H9 (cell line): ENCODE measurements at regions not wholly inside any gene's neighbourhood (a gene's known extent, or its start where the extent isn't known, plus 50 kb on each side); places are given as distances from the start of the nearest gene placed in this dataset.

Experiments
- DNase-seq: peaks from one replicate; pipeline ENCODE4 v3.0.0-alpha.2; 2017
- H2AFZ ChIP-seq: one replicate; pipeline ENCODE4 v1.6.1; 2013; ENCODE audit warnings: mild to moderate bottlenecking, low read length, control low read depth, moderate library complexity
- H2AK5ac ChIP-seq: 2 replicates; pipeline ENCODE4 v1.6.1; 2013; ENCODE audit warnings: low read length, control low read depth, mixed read lengths; ENCODE audit not compliant: insufficient read length
- H2BK120ac ChIP-seq: one replicate; pipeline ENCODE4 v1.6.1; 2013; ENCODE audit warnings: low read depth, mild to moderate bottlenecking, low read length, control low read depth, inconsistent platforms; ENCODE audit not compliant: poor library complexity, severe bottlenecking
- H2BK12ac ChIP-seq: 2 replicates; pipeline ENCODE4 v1.6.1; 2013; ENCODE audit warnings: low read length, control low read depth, mixed read lengths, low read depth; ENCODE audit not compliant: insufficient read length
- H2BK15ac ChIP-seq: 2 replicates; pipeline ENCODE4 v1.6.1; 2013; ENCODE audit warnings: low read depth, low read length, control low read depth
- H2BK20ac ChIP-seq: one replicate; pipeline ENCODE4 v1.6.1; 2013; ENCODE audit warnings: low read depth, mild to moderate bottlenecking, low read length, control low read depth, inconsistent platforms; ENCODE audit not compliant: poor library complexity, severe bottlenecking
- H2BK5ac ChIP-seq: 2 replicates; pipeline ENCODE4 v1.6.1; 2013; ENCODE audit warnings: low read length, control low read depth, mixed read lengths; ENCODE audit not compliant: insufficient read length
- H3K14ac ChIP-seq: 2 replicates; pipeline ENCODE4 v1.6.1; 2013; ENCODE audit warnings: low read length, control low read depth; ENCODE audit not compliant: insufficient read depth
- H3K18ac ChIP-seq: 2 replicates; pipeline ENCODE4 v1.6.1; 2013; ENCODE audit warnings: low read depth, mild to moderate bottlenecking, mixed read lengths, low read length, control low read depth; ENCODE audit not compliant: insufficient read length
- H3K23ac ChIP-seq: 2 replicates; pipeline ENCODE4 v1.6.1; 2013; ENCODE audit warnings: low read length, control low read depth, mixed read lengths, low read depth; ENCODE audit not compliant: insufficient read length
- H3K23me2 ChIP-seq: 2 replicates; pipeline ENCODE4 v1.6.1; 2013; ENCODE audit warnings: low read depth, mild to moderate bottlenecking, mixed read lengths, low read length, control low read depth; ENCODE audit not compliant: insufficient read length, poor library complexity, severe bottlenecking
- H3K27ac ChIP-seq: 2 replicates; pipeline ENCODE4 v1.5.1; 2013; ENCODE audit warnings: low read length, control low read depth, mixed read lengths, low read depth; ENCODE audit not compliant: insufficient read length
- H3K27me3 ChIP-seq: 2 replicates; pipeline ENCODE4 v1.6.1; 2013; ENCODE audit warnings: low read length, control low read depth, inconsistent platforms; ENCODE audit not compliant: insufficient read depth
- H3K4ac ChIP-seq: 2 replicates; pipeline ENCODE4 v1.6.1; 2013; ENCODE audit warnings: low read depth, mild to moderate bottlenecking, control low read depth, inconsistent platforms, low read length, moderate library complexity
- H3K4me1 ChIP-seq: 2 replicates; pipeline ENCODE4 v1.6.1; 2013; ENCODE audit warnings: low read length, control low read depth, inconsistent platforms; ENCODE audit not compliant: insufficient read depth
- H3K4me2 ChIP-seq: 2 replicates; pipeline ENCODE4 v1.6.1; 2013; ENCODE audit warnings: low read length, control low read depth, mixed read lengths; ENCODE audit not compliant: insufficient read length, insufficient read depth
- H3K56ac ChIP-seq: 2 replicates; pipeline ENCODE4 v1.6.1; 2013; ENCODE audit warnings: low read depth, mild to moderate bottlenecking, mixed read lengths, low read length, control low read depth; ENCODE audit not compliant: insufficient read length
- H3K79me1 ChIP-seq: 2 replicates; pipeline ENCODE4 v1.6.1; 2013; ENCODE audit warnings: low read depth, mild to moderate bottlenecking, moderate library complexity, low read length, control low read depth, inconsistent platforms; ENCODE audit not compliant: insufficient read depth, poor library complexity, severe bottlenecking
- H3K79me2 ChIP-seq: 2 replicates; pipeline ENCODE4 v1.6.1; 2013; ENCODE audit warnings: low read length, control low read depth, inconsistent platforms; ENCODE audit not compliant: insufficient read depth
- H3K9ac ChIP-seq: 2 replicates; pipeline ENCODE4 v1.6.1; 2013; ENCODE audit warnings: low read length, control low read depth, mixed read lengths; ENCODE audit not compliant: insufficient read length; ENCODE audit errors: extremely low read depth
- H3K9me3 ChIP-seq: one replicate; pipeline ENCODE4 v1.6.1; 2013; ENCODE audit warnings: low read depth, low read length, inconsistent platforms; ENCODE audit not compliant: control insufficient read depth
- H3T11ph ChIP-seq: one replicate; pipeline ENCODE4 v1.6.1; 2013; ENCODE audit warnings: mild to moderate bottlenecking, low read length, control low read depth, inconsistent platforms
- H4K20me1 ChIP-seq: one replicate; pipeline ENCODE4 v1.6.1; 2013; ENCODE audit not compliant: control insufficient read depth, insufficient read length, insufficient read depth
- H4K5ac ChIP-seq: 2 replicates; pipeline ENCODE4 v1.6.1; 2013; ENCODE audit warnings: low read depth, mild to moderate bottlenecking, mixed read lengths, low read length, control low read depth; ENCODE audit not compliant: insufficient read length
- H4K8ac ChIP-seq: replicated peaks from 2 replicates; pipeline ENCODE4 v1.6.1; 2013; ENCODE audit warnings: low read length, control low read depth, mixed read lengths, low read depth; ENCODE audit not compliant: insufficient read length
- H4K91ac ChIP-seq: 2 replicates; pipeline ENCODE4 v1.6.1; 2013; ENCODE audit warnings: low read depth, mild to moderate bottlenecking, moderate library complexity, mixed read lengths, low read length, control low read depth; ENCODE audit not compliant: insufficient read length
- H3K27ac Mint-ChIP-seq, 3 experiments: 2 replicates in 2 of 3; 3 replicates in 1 of 3; pipeline ENCODE4 v1.8.0; 2020 to 2021; ENCODE audit warnings: mixed read lengths in 3 of 3, mild to moderate bottlenecking in 1 of 3, moderate library complexity in 1 of 3
- H3K27me3 Mint-ChIP-seq: 2 replicates; pipeline ENCODE4 v1.8.0; 2021; ENCODE audit warnings: low read depth, mild to moderate bottlenecking, moderate library complexity, mixed read lengths
- H3K36me3 Mint-ChIP-seq, 3 experiments: 2 replicates in 2 of 3; 3 replicates in 1 of 3; pipeline ENCODE4 v1.8.0; 2020 to 2021; ENCODE audit warnings: low read depth in 3 of 3, mixed read lengths in 3 of 3; ENCODE audit not compliant: insufficient read depth in 1 of 3
- H3K4me1 Mint-ChIP-seq, 2 experiments: 2 replicates each; pipeline ENCODE4 v1.8.0; 2020; ENCODE audit warnings: mixed read lengths in 2 of 2
- H3K4me3 Mint-ChIP-seq, 2 experiments: 2 replicates in 1 of 2; 3 replicates in 1 of 2; pipeline ENCODE4 v1.8.0; 2020 to 2021; ENCODE audit warnings: mild to moderate bottlenecking in 2 of 2, mixed read lengths in 2 of 2, moderate library complexity in 1 of 2
- H3K9me3 Mint-ChIP-seq, 2 experiments: 2 replicates in 1 of 2; 3 replicates in 1 of 2; pipeline ENCODE4 v1.8.0; 2020; ENCODE audit warnings: mild to moderate bottlenecking in 2 of 2, mixed read lengths in 2 of 2, moderate library complexity in 1 of 2
- CTCF ChIP-seq: fragments of 200-600 bp; sonication (generic); conservative IDR thresholded peaks from 3 replicates; pipeline ENCODE4 v1.8.0; 2021; ENCODE audit warnings: antibody characterized with exemption, mild to moderate bottlenecking
- WGBS: extraction: QIAGEN DNeasy Blood & Tissue Kit; methylation state at CpG from one replicate; pipeline ENCODE4 v1.1.7; 2013; ENCODE audit warnings: missing lambda C conversion rate, low lambda C conversion rate, mixed read lengths; ENCODE audit not compliant: insufficient read length; ENCODE audit errors: extremely low coverage; 5-methylcytosine and 5-hydroxymethylcytosine counted together

- DNase-seq, result no peak
- Histone ChIP-seq H2BK20ac (no peak overlapping the region), H3T11ph (no peak overlapping the region), H3K56ac (no peak overlapping the region), H3K9me3 (no peaks in the 10 kb centered on the region), H3K4ac (no peak overlapping the region), H3K4me2 (no peak overlapping the region), H3K79me2 (no peaks in the 10 kb centered on the region), H4K91ac (no peak overlapping the region), H4K5ac (no peak overlapping the region), H3K27ac (no peak overlapping the region), H2BK15ac (no peak overlapping the region), H4K8ac (no peak overlapping the region), H3K79me1 (no peaks in the 10 kb centered on the region), H3K18ac (no peak overlapping the region), H2BK5ac (no peak overlapping the region), H3K27me3 (no peaks in the 10 kb centered on the region), H3K4me1 (no peaks in the 10 kb centered on the region), H3K9ac (no peak overlapping the region), H2BK12ac (no peak overlapping the region), H4K20me1 (no peaks in the 10 kb centered on the region), H2BK120ac (no peak overlapping the region), H3K23me2 (no peaks in the 10 kb centered on the region), H3K14ac (no peak overlapping the region), H2AFZ (no peak overlapping the region), H3K23ac (no peak overlapping the region), H2AK5ac (no peak overlapping the region)
- Mint-ChIP-seq H3K9me3 (no peaks in the 10 kb centered on the region; a peak in 3 of 5 replicates), H3K27ac (no peak overlapping the region), H3K4me3 (no peak overlapping the region), H3K36me3 (no peaks in the 10 kb centered on the region), H3K27me3 (no peaks in the 10 kb centered on the region), H3K4me1 (peaks cover 6 to 7% of the 10 kb centered on the region in 2 experiments; a peak in 1 of 4 replicates)
- no peak for TF ChIP-seq CTCF
- no CpG with 5 or more reads among the region's 4 CpGs for WGBS
Observed at GRCh38 chr5:8079056-8079455, 210.1 kb downstream of the MTRR start.
